H9 (cell line): ENCODE measurements at regions not wholly inside any gene's neighbourhood (a gene's known extent, or its start where the extent isn't known, plus 50 kb on each side); places are given as distances from the start of the nearest gene placed in this dataset.

Experiments used
- DNase-seq: peaks from one replicate; pipeline ENCODE4 v3.0.0-alpha.2; 2017
- H2AFZ ChIP-seq: one replicate; pipeline ENCODE4 v1.6.1; 2013; ENCODE audit warnings: mild to moderate bottlenecking, low read length, control low read depth, moderate library complexity
- H2AK5ac ChIP-seq: 2 replicates; pipeline ENCODE4 v1.6.1; 2013; ENCODE audit warnings: low read length, control low read depth, mixed read lengths; ENCODE audit not compliant: insufficient read length
- H2BK120ac ChIP-seq: one replicate; pipeline ENCODE4 v1.6.1; 2013; ENCODE audit warnings: low read depth, mild to moderate bottlenecking, low read length, control low read depth, inconsistent platforms; ENCODE audit not compliant: poor library complexity, severe bottlenecking
- H2BK12ac ChIP-seq: 2 replicates; pipeline ENCODE4 v1.6.1; 2013; ENCODE audit warnings: low read length, control low read depth, mixed read lengths, low read depth; ENCODE audit not compliant: insufficient read length
- H2BK15ac ChIP-seq: 2 replicates; pipeline ENCODE4 v1.6.1; 2013; ENCODE audit warnings: low read depth, low read length, control low read depth
- H2BK20ac ChIP-seq: one replicate; pipeline ENCODE4 v1.6.1; 2013; ENCODE audit warnings: low read depth, mild to moderate bottlenecking, low read length, control low read depth, inconsistent platforms; ENCODE audit not compliant: poor library complexity, severe bottlenecking
- H2BK5ac ChIP-seq: 2 replicates; pipeline ENCODE4 v1.6.1; 2013; ENCODE audit warnings: low read length, control low read depth, mixed read lengths; ENCODE audit not compliant: insufficient read length
- H3K14ac ChIP-seq: 2 replicates; pipeline ENCODE4 v1.6.1; 2013; ENCODE audit warnings: low read length, control low read depth; ENCODE audit not compliant: insufficient read depth
- H3K18ac ChIP-seq: 2 replicates; pipeline ENCODE4 v1.6.1; 2013; ENCODE audit warnings: low read depth, mild to moderate bottlenecking, mixed read lengths, low read length, control low read depth; ENCODE audit not compliant: insufficient read length
- H3K23ac ChIP-seq: 2 replicates; pipeline ENCODE4 v1.6.1; 2013; ENCODE audit warnings: low read length, control low read depth, mixed read lengths, low read depth; ENCODE audit not compliant: insufficient read length
- H3K23me2 ChIP-seq: 2 replicates; pipeline ENCODE4 v1.6.1; 2013; ENCODE audit warnings: low read depth, mild to moderate bottlenecking, mixed read lengths, low read length, control low read depth; ENCODE audit not compliant: insufficient read length, poor library complexity, severe bottlenecking
- H3K27ac ChIP-seq: 2 replicates; pipeline ENCODE4 v1.5.1; 2013; ENCODE audit warnings: low read length, control low read depth, mixed read lengths, low read depth; ENCODE audit not compliant: insufficient read length
- H3K27me3 ChIP-seq: 2 replicates; pipeline ENCODE4 v1.6.1; 2013; ENCODE audit warnings: low read length, control low read depth, inconsistent platforms; ENCODE audit not compliant: insufficient read depth
- H3K4ac ChIP-seq: 2 replicates; pipeline ENCODE4 v1.6.1; 2013; ENCODE audit warnings: low read depth, mild to moderate bottlenecking, control low read depth, inconsistent platforms, low read length, moderate library complexity
- H3K4me1 ChIP-seq: 2 replicates; pipeline ENCODE4 v1.6.1; 2013; ENCODE audit warnings: low read length, control low read depth, inconsistent platforms; ENCODE audit not compliant: insufficient read depth
- H3K4me2 ChIP-seq: 2 replicates; pipeline ENCODE4 v1.6.1; 2013; ENCODE audit warnings: low read length, control low read depth, mixed read lengths; ENCODE audit not compliant: insufficient read length, insufficient read depth
- H3K56ac ChIP-seq: 2 replicates; pipeline ENCODE4 v1.6.1; 2013; ENCODE audit warnings: low read depth, mild to moderate bottlenecking, mixed read lengths, low read length, control low read depth; ENCODE audit not compliant: insufficient read length
- H3K79me1 ChIP-seq: 2 replicates; pipeline ENCODE4 v1.6.1; 2013; ENCODE audit warnings: low read depth, mild to moderate bottlenecking, moderate library complexity, low read length, control low read depth, inconsistent platforms; ENCODE audit not compliant: insufficient read depth, poor library complexity, severe bottlenecking
- H3K79me2 ChIP-seq: 2 replicates; pipeline ENCODE4 v1.6.1; 2013; ENCODE audit warnings: low read length, control low read depth, inconsistent platforms; ENCODE audit not compliant: insufficient read depth
- H3K9ac ChIP-seq: 2 replicates; pipeline ENCODE4 v1.6.1; 2013; ENCODE audit warnings: low read length, control low read depth, mixed read lengths; ENCODE audit not compliant: insufficient read length; ENCODE audit errors: extremely low read depth
- H3K9me3 ChIP-seq: one replicate; pipeline ENCODE4 v1.6.1; 2013; ENCODE audit warnings: low read depth, low read length, inconsistent platforms; ENCODE audit not compliant: control insufficient read depth
- H3T11ph ChIP-seq: one replicate; pipeline ENCODE4 v1.6.1; 2013; ENCODE audit warnings: mild to moderate bottlenecking, low read length, control low read depth, inconsistent platforms
- H4K20me1 ChIP-seq: one replicate; pipeline ENCODE4 v1.6.1; 2013; ENCODE audit not compliant: control insufficient read depth, insufficient read length, insufficient read depth
- H4K5ac ChIP-seq: 2 replicates; pipeline ENCODE4 v1.6.1; 2013; ENCODE audit warnings: low read depth, mild to moderate bottlenecking, mixed read lengths, low read length, control low read depth; ENCODE audit not compliant: insufficient read length
- H4K8ac ChIP-seq: replicated peaks from 2 replicates; pipeline ENCODE4 v1.6.1; 2013; ENCODE audit warnings: low read length, control low read depth, mixed read lengths, low read depth; ENCODE audit not compliant: insufficient read length
- H4K91ac ChIP-seq: 2 replicates; pipeline ENCODE4 v1.6.1; 2013; ENCODE audit warnings: low read depth, mild to moderate bottlenecking, moderate library complexity, mixed read lengths, low read length, control low read depth; ENCODE audit not compliant: insufficient read length
- H3K27ac Mint-ChIP-seq, 3 experiments: 2 replicates in 2 of 3; 3 replicates in 1 of 3; pipeline ENCODE4 v1.8.0; 2020 to 2021; ENCODE audit warnings: mixed read lengths in 3 of 3, mild to moderate bottlenecking in 1 of 3, moderate library complexity in 1 of 3
- H3K27me3 Mint-ChIP-seq: 2 replicates; pipeline ENCODE4 v1.8.0; 2021; ENCODE audit warnings: low read depth, mild to moderate bottlenecking, moderate library complexity, mixed read lengths
- H3K36me3 Mint-ChIP-seq, 3 experiments: 2 replicates in 2 of 3; 3 replicates in 1 of 3; pipeline ENCODE4 v1.8.0; 2020 to 2021; ENCODE audit warnings: low read depth in 3 of 3, mixed read lengths in 3 of 3; ENCODE audit not compliant: insufficient read depth in 1 of 3
- H3K4me1 Mint-ChIP-seq, 2 experiments: 2 replicates each; pipeline ENCODE4 v1.8.0; 2020; ENCODE audit warnings: mixed read lengths in 2 of 2
- H3K4me3 Mint-ChIP-seq, 2 experiments: 2 replicates in 1 of 2; 3 replicates in 1 of 2; pipeline ENCODE4 v1.8.0; 2020 to 2021; ENCODE audit warnings: mild to moderate bottlenecking in 2 of 2, mixed read lengths in 2 of 2, moderate library complexity in 1 of 2
- H3K9me3 Mint-ChIP-seq, 2 experiments: 2 replicates in 1 of 2; 3 replicates in 1 of 2; pipeline ENCODE4 v1.8.0; 2020; ENCODE audit warnings: mild to moderate bottlenecking in 2 of 2, mixed read lengths in 2 of 2, moderate library complexity in 1 of 2
- WGBS: extraction: QIAGEN DNeasy Blood & Tissue Kit; methylation state at CpG from one replicate; pipeline ENCODE4 v1.1.7; 2013; ENCODE audit warnings: missing lambda C conversion rate, low lambda C conversion rate, mixed read lengths; ENCODE audit not compliant: insufficient read length; ENCODE audit errors: extremely low coverage; 5-methylcytosine and 5-hydroxymethylcytosine counted together
- TF ChIP-seq, protein P1 (sequence below): fragments of 200-600 bp; sonication (generic); conservative IDR thresholded peaks from 3 replicates; pipeline ENCODE4 v1.8.0; 2021; ENCODE audit warnings: antibody characterized with exemption, mild to moderate bottlenecking

DNA sequence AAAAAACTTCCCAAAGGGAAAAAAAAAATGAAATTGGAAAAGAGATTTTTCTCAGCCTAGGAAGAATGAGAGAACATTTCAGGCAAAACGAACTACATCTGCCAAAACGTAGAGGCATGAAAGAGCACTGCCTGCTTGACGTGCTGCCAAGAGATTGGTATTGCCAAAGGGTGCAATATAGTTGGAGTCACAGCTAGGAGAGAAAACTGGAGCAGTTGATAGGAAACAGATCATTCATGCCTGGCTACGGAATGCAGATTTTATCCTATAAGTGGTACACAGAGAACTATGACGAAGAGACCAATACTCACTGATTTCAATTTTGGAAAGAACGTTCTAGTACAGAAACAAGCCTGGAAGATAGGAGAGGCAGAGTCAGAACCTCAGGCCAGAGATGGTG, 68.4 kb upstream of the IQCM start:
- no peaks in the 10 kb centered on the region for H3K27me3 ChIP-seq
- H2BK12ac ChIP-seq, result no peak overlapping the region
- no peak overlapping the region for H2BK15ac ChIP-seq
- H3K56ac ChIP-seq, result no peak overlapping the region
- no peak overlapping the region for H2AFZ ChIP-seq
- no peaks in the 10 kb centered on the region for H3K4me1 ChIP-seq
- no CpG with 5 or more reads among the region's 6 CpGs for WGBS
- no peaks in the 10 kb centered on the region for H3K9me3 ChIP-seq
- H3K79me2 ChIP-seq, result no peaks in the 10 kb centered on the region
- H3K4me3 Mint-ChIP-seq, result no peak overlapping the region
- no peak overlapping the region for H3K27ac Mint-ChIP-seq
- TF ChIP-seq, protein P1, sequence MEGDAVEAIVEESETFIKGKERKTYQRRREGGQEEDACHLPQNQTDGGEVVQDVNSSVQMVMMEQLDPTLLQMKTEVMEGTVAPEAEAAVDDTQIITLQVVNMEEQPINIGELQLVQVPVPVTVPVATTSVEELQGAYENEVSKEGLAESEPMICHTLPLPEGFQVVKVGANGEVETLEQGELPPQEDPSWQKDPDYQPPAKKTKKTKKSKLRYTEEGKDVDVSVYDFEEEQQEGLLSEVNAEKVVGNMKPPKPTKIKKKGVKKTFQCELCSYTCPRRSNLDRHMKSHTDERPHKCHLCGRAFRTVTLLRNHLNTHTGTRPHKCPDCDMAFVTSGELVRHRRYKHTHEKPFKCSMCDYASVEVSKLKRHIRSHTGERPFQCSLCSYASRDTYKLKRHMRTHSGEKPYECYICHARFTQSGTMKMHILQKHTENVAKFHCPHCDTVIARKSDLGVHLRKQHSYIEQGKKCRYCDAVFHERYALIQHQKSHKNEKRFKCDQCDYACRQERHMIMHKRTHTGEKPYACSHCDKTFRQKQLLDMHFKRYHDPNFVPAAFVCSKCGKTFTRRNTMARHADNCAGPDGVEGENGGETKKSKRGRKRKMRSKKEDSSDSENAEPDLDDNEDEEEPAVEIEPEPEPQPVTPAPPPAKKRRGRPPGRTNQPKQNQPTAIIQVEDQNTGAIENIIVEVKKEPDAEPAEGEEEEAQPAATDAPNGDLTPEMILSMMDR, result no peak
- no peak overlapping the region for H3K27ac ChIP-seq
- H3K23ac ChIP-seq, result no peak overlapping the region
- no peak overlapping the region for H4K8ac ChIP-seq
- no peaks in the 10 kb centered on the region for H3K9me3 Mint-ChIP-seq
- no peak overlapping the region for H3K18ac ChIP-seq
- H2AK5ac ChIP-seq, result no peak overlapping the region
- no peak overlapping the region for H2BK5ac ChIP-seq
- no peak overlapping the region for H3K4me2 ChIP-seq
- no peaks in the 10 kb centered on the region for H3K79me1 ChIP-seq
- DNase-seq, result no peak
- H3K27me3 Mint-ChIP-seq, result no peaks in the 10 kb centered on the region
- no peak overlapping the region for H4K91ac ChIP-seq
- H4K5ac ChIP-seq, result no peak overlapping the region
- H3K14ac ChIP-seq, result no peak overlapping the region
- no peaks in the 10 kb centered on the region for H3K23me2 ChIP-seq
- H3K4me1 Mint-ChIP-seq, result no peaks in the 10 kb centered on the region
- no peak overlapping the region for H2BK20ac ChIP-seq
- no peak overlapping the region for H3K4ac ChIP-seq
- no peaks in the 10 kb centered on the region for H4K20me1 ChIP-seq
- no peak overlapping the region for H3K9ac ChIP-seq
- H3T11ph ChIP-seq, result no peak overlapping the region
- H3K36me3 Mint-ChIP-seq, result no peaks in the 10 kb centered on the region
- no peak overlapping the region for H2BK120ac ChIP-seq
